Activated T-helper 17 cell treated with anti-CD3 and anti-CD28 coated beads, Interleukin-2, amount 50 U/mL, for 72 hours (primary cell): ENCODE measurements at regions not wholly inside any gene's neighbourhood (a gene's known extent, or its start where the extent isn't known, plus 50 kb on each side); places are given as distances from the start of the nearest gene placed in this dataset.

Experiments used
- ATAC-seq: fragments of 150-1000 bp; cut with Tn5 transposase; replicated peaks from 2 replicates; pipeline ENCODE4 v1.10.0; 2021; ENCODE audit warnings: mild to moderate bottlenecking, moderate library complexity
- H3K27ac Mint-ChIP-seq: one replicate; pipeline ENCODE4 v1.8.0; 2022; ENCODE audit warnings: mixed read lengths
- H3K27me3 Mint-ChIP-seq: one replicate; pipeline ENCODE4 v1.8.0; 2022; ENCODE audit warnings: mixed read lengths
- H3K36me3 Mint-ChIP-seq: one replicate; pipeline ENCODE4 v1.8.0; 2022; ENCODE audit warnings: low read depth, mild to moderate bottlenecking, mixed read lengths
- H3K4me1 Mint-ChIP-seq: one replicate; pipeline ENCODE4 v1.8.0; 2022; ENCODE audit warnings: mixed read lengths
- H3K4me3 Mint-ChIP-seq: one replicate; pipeline ENCODE4 v1.8.0; 2022; ENCODE audit warnings: mild to moderate bottlenecking, mixed read lengths
- H3K9me3 Mint-ChIP-seq: one replicate; pipeline ENCODE4 v1.8.0; 2022; ENCODE audit warnings: mixed read lengths

- Mint-ChIP-seq H3K4me1 (no peaks in the 10 kb centered on the region), H3K36me3 (no peaks in the 10 kb centered on the region), H3K27ac (no peak overlapping the region), H3K9me3 (peaks cover 4% of the 10 kb centered on the region), H3K4me3 (no peak overlapping the region), H3K27me3 (no peaks in the 10 kb centered on the region)
- no peak for ATAC-seq
These were observed 798.1 kb downstream of the KCNJ18 start for GRCh38 chr17:22490399-22490798.

GRCh38 chr17:22492331-22492730, 800.0 kb downstream of the KCNJ18 start:
- no peaks in the 10 kb centered on the region for H3K27me3 Mint-ChIP-seq
- no peak overlapping the region for H3K27ac Mint-ChIP-seq
- H3K4me1 Mint-ChIP-seq, result no peaks in the 10 kb centered on the region
- ATAC-seq, result no peak
- H3K36me3 Mint-ChIP-seq, result no peaks in the 10 kb centered on the region
- H3K9me3 Mint-ChIP-seq, result peaks cover 7% of the 10 kb centered on the region
- no peak overlapping the region for H3K4me3 Mint-ChIP-seq

DNA sequence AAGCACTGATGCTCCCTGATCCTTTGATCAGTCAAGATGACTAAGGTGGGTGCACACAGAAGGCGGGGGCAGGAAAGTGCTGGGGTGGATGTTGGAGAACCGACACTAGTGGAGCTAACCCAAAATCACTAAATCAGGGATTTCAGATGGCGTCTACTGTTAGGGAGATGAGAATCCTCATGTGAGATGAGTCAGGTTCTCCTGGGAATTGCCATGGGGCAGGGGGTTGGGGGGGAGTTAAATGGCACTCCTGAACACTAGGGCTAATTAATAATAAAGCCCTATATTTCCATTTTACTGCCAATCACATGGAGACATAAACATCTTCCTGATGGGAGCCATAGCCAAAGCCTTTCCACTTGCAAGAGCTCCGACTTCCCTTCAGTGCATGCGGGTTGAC, 804.1 kb downstream of the KCNJ18 start:
- H3K4me3 Mint-ChIP-seq, result no peak overlapping the region
- no peak for ATAC-seq
- H3K36me3 Mint-ChIP-seq, result no peaks in the 10 kb centered on the region
- H3K9me3 Mint-ChIP-seq, result peaks cover 6% of the 10 kb centered on the region
- H3K4me1 Mint-ChIP-seq, result no peaks in the 10 kb centered on the region
- H3K27ac Mint-ChIP-seq, result no peak overlapping the region
- no peaks in the 10 kb centered on the region for H3K27me3 Mint-ChIP-seq

- H3K27me3 Mint-ChIP-seq, result no peaks in the 10 kb centered on the region
- H3K9me3 Mint-ChIP-seq, result peaks cover 4% of the 10 kb centered on the region
- no peaks in the 10 kb centered on the region for H3K4me1 Mint-ChIP-seq
- no peaks in the 10 kb centered on the region for H3K36me3 Mint-ChIP-seq
- no peak overlapping the region for H3K4me3 Mint-ChIP-seq
- H3K27ac Mint-ChIP-seq, result no peak overlapping the region
- no peak for ATAC-seq
These were observed 811.1 kb downstream of the KCNJ18 start for GRCh38 chr17:22503322-22503899.

GRCh38 chr17:22505660-22506059, 813.3 kb downstream of the KCNJ18 start:
- Mint-ChIP-seq H3K4me1 (no peaks in the 10 kb centered on the region), H3K27me3 (no peaks in the 10 kb centered on the region), H3K9me3 (peaks cover 13% of the 10 kb centered on the region), H3K4me3 (no peak overlapping the region), H3K27ac (no peak overlapping the region), H3K36me3 (no peaks in the 10 kb centered on the region)
- ATAC-seq, result no peak

- Mint-ChIP-seq H3K9me3 (peaks cover 19% of the 10 kb centered on the region), H3K4me3 (no peak overlapping the region), H3K27ac (no peak overlapping the region)
These were observed 813.9 kb downstream of the KCNJ18 start for GRCh38 chr17:22506231-22506630.

DNA sequence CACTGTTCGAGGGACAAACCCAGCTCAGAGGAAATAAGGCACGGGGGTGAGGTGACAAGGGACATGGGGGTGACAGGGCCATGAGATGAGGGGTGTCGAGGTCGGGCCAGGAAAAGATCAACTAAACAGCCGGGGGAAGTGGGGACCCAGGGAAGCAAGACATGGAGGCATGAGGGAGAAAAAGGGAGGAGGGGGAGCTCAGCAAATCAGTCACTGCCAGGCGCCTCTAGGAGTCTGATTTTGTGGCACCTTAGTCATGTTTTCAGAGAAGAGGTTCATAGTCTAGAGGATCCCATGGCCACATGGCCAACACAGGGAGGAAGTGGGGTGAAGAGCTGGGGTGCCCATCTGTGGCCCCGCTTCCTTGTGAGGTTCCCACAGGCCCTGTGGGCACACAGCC, 814.5 kb downstream of the KCNJ18 start:
- no peak for ATAC-seq
- no peaks in the 10 kb centered on the region for H3K4me1 Mint-ChIP-seq
- H3K36me3 Mint-ChIP-seq, result no peaks in the 10 kb centered on the region
- H3K4me3 Mint-ChIP-seq, result no peak overlapping the region
- H3K27ac Mint-ChIP-seq, result no peak overlapping the region
- H3K9me3 Mint-ChIP-seq, result peaks cover 16% of the 10 kb centered on the region
- no peaks in the 10 kb centered on the region for H3K27me3 Mint-ChIP-seq

More at GRCh38 chr17:22506231-22506630, 813.9 kb downstream of the KCNJ18 start:
- Mint-ChIP-seq H3K36me3 (no peaks in the 10 kb centered on the region), H3K4me1 (no peaks in the 10 kb centered on the region), H3K27me3 (no peaks in the 10 kb centered on the region)
- ATAC-seq, result no peak

DNA sequence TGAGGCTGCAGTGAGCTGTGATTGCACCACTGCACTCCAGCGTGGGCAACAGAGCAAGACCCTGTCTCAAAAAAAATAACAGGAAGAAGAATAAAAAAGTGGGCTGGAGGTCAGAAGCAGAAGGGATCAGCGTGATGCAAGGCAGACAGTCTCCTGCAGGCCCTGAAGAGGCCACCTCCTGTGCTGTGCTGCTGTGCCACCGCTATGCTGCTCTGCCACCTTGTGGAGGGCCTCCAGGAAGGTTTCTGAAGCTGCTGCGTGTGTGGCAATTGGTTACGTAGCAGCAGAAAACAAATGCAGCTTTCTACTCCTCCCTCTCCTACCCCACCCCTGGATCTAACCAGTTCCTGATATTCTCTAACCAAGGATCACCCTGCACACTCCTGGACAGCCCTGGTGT, 815.5 kb downstream of the KCNJ18 start:
- Mint-ChIP-seq H3K27me3 (no peaks in the 10 kb centered on the region), H3K4me3 (no peak overlapping the region), H3K36me3 (no peaks in the 10 kb centered on the region), H3K9me3 (peaks cover 16% of the 10 kb centered on the region), H3K27ac (no peak overlapping the region), H3K4me1 (no peaks in the 10 kb centered on the region)
- ATAC-seq, result no peak

DNA sequence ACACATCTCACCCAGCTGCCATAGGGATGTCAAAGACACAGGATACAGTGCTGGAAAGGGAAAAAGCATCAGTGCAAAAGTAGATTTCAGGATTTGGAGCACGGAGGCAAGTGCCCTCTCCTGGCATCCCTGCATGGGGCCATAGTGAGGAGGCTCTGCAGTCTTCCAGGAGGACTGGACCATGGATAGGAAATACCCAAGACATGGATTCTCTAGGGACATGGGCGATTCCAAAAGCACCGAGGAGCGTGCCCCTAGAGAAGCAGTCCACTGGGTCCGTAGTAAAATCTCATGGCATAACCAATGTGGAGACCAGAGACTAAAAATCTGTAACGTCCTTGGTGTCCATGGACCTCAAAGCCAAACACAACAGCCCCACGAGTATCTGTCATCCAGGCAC, 818.2 kb downstream of the KCNJ18 start:
- Mint-ChIP-seq H3K27ac (no peak overlapping the region), H3K4me3 (no peak overlapping the region), H3K4me1 (no peaks in the 10 kb centered on the region), H3K27me3 (no peaks in the 10 kb centered on the region), H3K9me3 (peaks cover 23% of the 10 kb centered on the region), H3K36me3 (no peaks in the 10 kb centered on the region)
- no peak for ATAC-seq

GRCh38 chr17:22511431-22511830, 819.1 kb downstream of the KCNJ18 start:
- H3K27ac Mint-ChIP-seq, result no peak overlapping the region
- no peaks in the 10 kb centered on the region for H3K36me3 Mint-ChIP-seq
- no peaks in the 10 kb centered on the region for H3K4me1 Mint-ChIP-seq
- no peak overlapping the region for H3K4me3 Mint-ChIP-seq
- ATAC-seq, result no peak
- no peaks in the 10 kb centered on the region for H3K27me3 Mint-ChIP-seq
- H3K9me3 Mint-ChIP-seq, result peaks cover 23% of the 10 kb centered on the region

GRCh38 chr17:22512057-22512456, 819.7 kb downstream of the KCNJ18 start:
- H3K27me3 Mint-ChIP-seq, result no peaks in the 10 kb centered on the region
- no peak for ATAC-seq
- H3K36me3 Mint-ChIP-seq, result no peaks in the 10 kb centered on the region
- H3K4me1 Mint-ChIP-seq, result no peaks in the 10 kb centered on the region
- H3K4me3 Mint-ChIP-seq, result no peak overlapping the region
- no peak overlapping the region for H3K27ac Mint-ChIP-seq
- H3K9me3 Mint-ChIP-seq, result peaks cover 23% of the 10 kb centered on the region

- H3K27me3 Mint-ChIP-seq, result no peaks in the 10 kb centered on the region
- H3K9me3 Mint-ChIP-seq, result peaks cover 23% of the 10 kb centered on the region
- H3K36me3 Mint-ChIP-seq, result no peaks in the 10 kb centered on the region
- H3K27ac Mint-ChIP-seq, result no peak overlapping the region
- H3K4me1 Mint-ChIP-seq, result no peaks in the 10 kb centered on the region
- no peak for ATAC-seq
- H3K4me3 Mint-ChIP-seq, result no peak overlapping the region
These were observed 820.2 kb downstream of the KCNJ18 start for GRCh38 chr17:22512506-22512905.

DNA sequence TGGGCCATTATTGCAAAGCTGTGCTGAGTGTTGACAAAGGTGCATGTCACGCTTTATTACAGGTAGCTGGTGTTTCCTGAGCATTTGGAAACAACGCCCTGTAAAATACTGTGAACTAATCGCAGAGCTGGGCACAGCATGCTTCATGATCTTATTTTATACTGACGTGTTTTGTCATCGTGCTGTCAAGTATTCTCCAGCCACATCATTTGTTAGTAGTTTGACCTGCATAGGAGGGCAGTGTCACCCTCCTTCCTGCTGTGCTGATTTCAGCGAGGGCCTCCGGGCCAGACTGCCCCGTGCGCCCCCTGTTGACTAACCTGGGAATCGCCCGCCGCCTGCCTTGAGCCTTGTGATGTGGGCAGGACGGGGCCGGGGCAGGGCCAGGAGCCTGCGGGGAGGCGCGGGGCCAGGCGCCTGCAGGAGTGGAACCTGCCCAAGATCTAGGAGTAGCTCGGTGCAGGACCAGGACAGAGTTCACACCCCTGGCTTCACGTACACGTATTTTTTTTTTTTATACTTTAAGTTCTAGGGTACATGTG, 820.7 kb downstream of the KCNJ18 start:
- Mint-ChIP-seq H3K9me3 (peaks cover 23% of the 10 kb centered on the region), H3K27me3 (no peaks in the 10 kb centered on the region), H3K4me3 (no peak overlapping the region), H3K27ac (no peak overlapping the region), H3K4me1 (no peaks in the 10 kb centered on the region), H3K36me3 (no peaks in the 10 kb centered on the region)
- no peak for ATAC-seq

- Mint-ChIP-seq H3K9me3 (peaks cover 20% of the 10 kb centered on the region), H3K36me3 (no peaks in the 10 kb centered on the region), H3K27ac (no peak overlapping the region), H3K27me3 (no peaks in the 10 kb centered on the region), H3K4me3 (no peak overlapping the region), H3K4me1 (no peaks in the 10 kb centered on the region)
- no peak for ATAC-seq
These were observed 822.0 kb downstream of the KCNJ18 start for GRCh38 chr17:22514315-22514714.

DNA sequence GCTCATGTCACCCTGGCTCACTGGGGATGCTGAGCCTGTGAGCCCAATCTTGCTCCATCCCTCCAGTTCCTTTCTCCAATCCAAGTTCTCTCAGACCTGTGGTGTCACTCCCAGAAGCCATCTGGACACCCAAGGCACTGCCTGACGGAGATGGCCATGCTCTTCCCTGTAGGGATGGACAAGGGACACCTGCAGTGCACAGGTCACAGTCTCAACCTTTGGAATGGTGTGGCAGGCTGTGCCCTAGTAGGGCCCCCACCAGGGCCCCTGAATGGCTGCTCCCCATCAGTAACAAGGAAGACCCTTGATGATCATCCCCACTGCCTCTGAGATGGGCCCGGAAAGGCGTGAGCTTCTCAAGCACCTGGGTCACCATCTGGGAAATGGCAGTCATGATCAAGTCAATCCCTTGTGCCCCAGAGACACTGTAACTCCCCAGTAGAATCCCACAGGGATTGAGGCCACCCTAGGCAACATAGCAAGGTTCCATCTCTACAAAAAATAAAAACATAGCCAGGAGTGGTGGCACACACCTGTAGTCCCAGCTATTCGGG, 822.5 kb downstream of the KCNJ18 start:
- H3K4me3 Mint-ChIP-seq, result no peak overlapping the region
- no peak overlapping the region for H3K27ac Mint-ChIP-seq
- H3K27me3 Mint-ChIP-seq, result no peaks in the 10 kb centered on the region
- no peaks in the 10 kb centered on the region for H3K36me3 Mint-ChIP-seq
- ATAC-seq, result no peak
- H3K4me1 Mint-ChIP-seq, result no peaks in the 10 kb centered on the region
- peaks cover 19% of the 10 kb centered on the region for H3K9me3 Mint-ChIP-seq
